ENCODE measurements at regions not wholly inside any gene's neighbourhood (a gene's known extent, or its start where the extent isn't known, plus 50 kb on each side); places are given as distances from the start of the nearest gene placed in this dataset.
"Not testable (repeated sequence)": the region's sequence is repeated elsewhere in the genome, so short reads cannot be mapped to it uniquely, and the experiment has no call there.

DNA sequence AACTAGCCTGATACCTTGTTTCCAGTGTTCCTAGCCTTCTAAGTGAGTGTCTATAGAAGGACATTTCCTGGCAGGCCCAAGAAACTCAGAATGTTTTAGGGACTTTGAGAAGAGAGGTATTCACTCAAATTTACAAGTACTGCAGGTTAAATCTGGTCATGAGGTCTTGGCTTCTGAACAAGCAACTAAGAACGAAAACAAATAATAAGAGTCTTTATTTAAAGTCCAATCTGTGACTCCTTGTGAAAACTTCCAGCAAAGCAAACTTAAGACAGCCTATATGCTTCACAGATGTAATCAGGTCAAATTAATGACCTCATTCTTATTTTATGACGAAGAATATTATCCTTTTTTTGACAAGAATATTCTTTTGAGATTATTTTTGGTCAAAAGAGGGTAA lies 79.4 kb upstream of the PRSS16 start:
- Histone ChIP-seq H3K79me2 (no peaks in the 10 kb centered on the region), H3K27ac (no peak overlapping the region), H3K4me3 (ENCODE audit: low read depth, low read length) (no peak overlapping the region), H3K9ac (no peak overlapping the region), H3K9me3 (ENCODE audit: control insufficient read depth, low read length) (no peaks in the 10 kb centered on the region), H3K4me2 (ENCODE audit: low read length) (no peak overlapping the region), H2AFZ (no peak overlapping the region), H3K27me3 (ENCODE audit: control insufficient read depth, insufficient read depth, low read length) (no peaks in the 10 kb centered on the region), H3K36me3 (ENCODE audit: control insufficient read depth, insufficient read depth, low read length) (no peaks in the 10 kb centered on the region), H3K4me1 (no peaks in the 10 kb centered on the region)
- TF ChIP-seq, protein P1, sequence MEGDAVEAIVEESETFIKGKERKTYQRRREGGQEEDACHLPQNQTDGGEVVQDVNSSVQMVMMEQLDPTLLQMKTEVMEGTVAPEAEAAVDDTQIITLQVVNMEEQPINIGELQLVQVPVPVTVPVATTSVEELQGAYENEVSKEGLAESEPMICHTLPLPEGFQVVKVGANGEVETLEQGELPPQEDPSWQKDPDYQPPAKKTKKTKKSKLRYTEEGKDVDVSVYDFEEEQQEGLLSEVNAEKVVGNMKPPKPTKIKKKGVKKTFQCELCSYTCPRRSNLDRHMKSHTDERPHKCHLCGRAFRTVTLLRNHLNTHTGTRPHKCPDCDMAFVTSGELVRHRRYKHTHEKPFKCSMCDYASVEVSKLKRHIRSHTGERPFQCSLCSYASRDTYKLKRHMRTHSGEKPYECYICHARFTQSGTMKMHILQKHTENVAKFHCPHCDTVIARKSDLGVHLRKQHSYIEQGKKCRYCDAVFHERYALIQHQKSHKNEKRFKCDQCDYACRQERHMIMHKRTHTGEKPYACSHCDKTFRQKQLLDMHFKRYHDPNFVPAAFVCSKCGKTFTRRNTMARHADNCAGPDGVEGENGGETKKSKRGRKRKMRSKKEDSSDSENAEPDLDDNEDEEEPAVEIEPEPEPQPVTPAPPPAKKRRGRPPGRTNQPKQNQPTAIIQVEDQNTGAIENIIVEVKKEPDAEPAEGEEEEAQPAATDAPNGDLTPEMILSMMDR (IDR thresholded peaks at IDR 0.05): no peak

DNA sequence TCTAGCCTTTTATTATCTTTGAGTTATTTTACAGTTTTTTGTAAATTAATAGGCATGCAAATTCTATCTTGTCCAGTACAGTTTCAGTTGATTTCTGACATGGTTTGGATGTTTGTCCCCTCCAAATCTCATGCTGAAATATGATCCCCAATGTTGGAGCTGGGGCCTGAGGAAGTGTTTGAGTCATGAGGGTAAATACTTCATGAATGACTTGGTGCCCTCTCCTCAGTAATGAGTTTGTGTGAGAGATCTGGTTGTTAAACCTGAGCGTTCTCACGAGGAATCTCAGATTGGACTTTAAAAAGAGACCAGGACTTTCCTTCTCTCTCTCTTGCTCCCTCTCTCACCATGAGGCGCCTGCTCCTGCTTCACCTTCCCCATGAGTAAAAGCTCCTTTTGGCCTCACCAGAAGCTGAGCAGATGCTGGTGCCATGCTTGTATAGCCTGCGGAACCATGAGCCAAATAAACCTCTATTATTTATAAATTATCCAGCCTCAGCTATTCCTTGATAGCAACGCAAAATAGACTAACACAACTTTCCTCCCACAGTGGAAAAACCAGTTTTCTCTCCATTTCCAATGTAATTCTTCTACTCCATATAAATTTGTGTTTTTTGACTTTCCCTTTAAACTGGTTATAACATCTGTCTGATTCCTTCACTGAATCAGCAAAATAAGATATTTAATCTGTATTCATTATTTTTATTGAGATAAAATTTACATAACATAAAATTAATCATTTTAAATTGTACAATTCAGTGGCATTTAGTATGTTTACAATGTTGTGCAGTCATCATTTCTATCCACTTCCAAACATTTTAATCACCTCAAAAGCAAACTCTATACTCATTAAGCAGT lies 78.7 kb upstream of the PRSS16 start:
- TF ChIP-seq, protein P1 (IDR thresholded peaks at IDR 0.05): no peak
- Histone ChIP-seq H3K9me3 (ENCODE audit: control insufficient read depth, low read length) (no peaks in the 10 kb centered on the region), H2AFZ (no peak overlapping the region), H3K27ac (no peak overlapping the region), H3K4me3 (ENCODE audit: low read depth, low read length) (no peak overlapping the region), H3K4me1 (no peaks in the 10 kb centered on the region), H3K4me2 (ENCODE audit: low read length) (no peak overlapping the region), H3K9ac (no peak overlapping the region), H3K79me2 (no peaks in the 10 kb centered on the region), H3K36me3 (ENCODE audit: control insufficient read depth, insufficient read depth, low read length) (no peaks in the 10 kb centered on the region), H3K27me3 (ENCODE audit: control insufficient read depth, insufficient read depth, low read length) (no peaks in the 10 kb centered on the region)

DNA sequence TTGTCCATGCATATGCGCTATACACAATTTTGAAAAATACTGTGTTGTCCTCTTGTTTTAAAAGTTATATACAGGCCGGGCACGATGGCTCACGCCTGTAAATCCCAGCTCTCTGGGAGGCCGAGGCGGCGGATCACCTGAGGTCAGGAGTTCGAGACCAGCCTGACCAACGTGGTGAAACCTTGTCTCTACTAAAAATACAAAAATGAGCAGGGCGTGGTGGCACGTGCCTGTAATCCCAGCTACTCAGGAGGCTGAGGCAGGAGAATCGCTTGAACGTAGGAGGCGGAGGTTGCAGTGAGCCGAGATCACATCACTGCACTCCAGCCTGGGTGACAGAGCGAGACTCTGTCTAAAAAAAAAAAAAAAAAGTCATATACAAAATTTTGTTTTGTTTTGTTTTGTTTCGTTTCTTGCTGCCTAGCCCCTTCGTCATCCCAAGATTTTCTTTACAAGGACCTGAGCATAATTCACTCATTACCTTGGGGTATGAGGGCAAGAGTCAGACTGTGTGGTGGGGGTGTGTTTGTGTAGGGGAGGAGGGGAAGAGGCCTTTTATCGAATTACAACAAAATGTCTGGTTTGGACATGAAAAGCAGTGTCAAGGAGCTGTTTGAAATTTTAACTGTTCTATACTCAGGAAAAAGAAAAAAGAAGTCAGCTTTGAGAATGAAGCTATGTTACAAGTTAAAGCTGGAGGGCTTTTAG lies 74.8 kb upstream of the PRSS16 start:
- H3K4me2 ChIP-seq (ENCODE audit: low read length); H2AFZ ChIP-seq; H3K4me1 ChIP-seq; H3K4me3 ChIP-seq (ENCODE audit: low read depth, low read length); H3K79me2 ChIP-seq; H3K27ac ChIP-seq; H3K9me3 ChIP-seq (ENCODE audit: control insufficient read depth, low read length); H3K27me3 ChIP-seq (ENCODE audit: control insufficient read depth, insufficient read depth, low read length); H3K36me3 ChIP-seq (ENCODE audit: control insufficient read depth, insufficient read depth, low read length); H3K9ac ChIP-seq: not testable (repeated sequence)

DNA sequence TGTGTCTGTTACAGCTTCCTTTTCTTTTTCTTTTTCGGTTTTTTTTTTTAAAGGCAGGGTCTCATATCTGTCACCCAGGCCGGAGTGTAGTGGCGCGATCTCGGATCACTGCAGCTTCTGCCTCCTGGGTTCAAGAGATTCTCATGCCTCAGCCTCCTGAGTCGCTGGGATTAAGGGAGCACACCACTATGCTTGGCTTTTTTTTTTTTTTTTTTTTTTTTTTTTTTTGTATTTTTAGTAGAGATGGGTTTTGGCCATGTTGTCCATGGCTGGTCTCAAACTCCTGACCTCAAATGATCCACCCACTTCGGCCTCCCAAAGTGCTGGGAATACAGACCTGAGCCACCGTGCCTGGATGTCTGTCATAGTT lies 74.3 kb upstream of the PRSS16 start:
- H3K4me3 ChIP-seq (ENCODE audit: low read depth, low read length); H3K36me3 ChIP-seq (ENCODE audit: control insufficient read depth, insufficient read depth, low read length); H3K9ac ChIP-seq; H3K27me3 ChIP-seq (ENCODE audit: control insufficient read depth, insufficient read depth, low read length); H3K4me1 ChIP-seq; H3K4me2 ChIP-seq (ENCODE audit: low read length); H3K27ac ChIP-seq; H3K79me2 ChIP-seq; H2AFZ ChIP-seq; H3K9me3 ChIP-seq (ENCODE audit: control insufficient read depth, low read length): not testable (repeated sequence)

DNA sequence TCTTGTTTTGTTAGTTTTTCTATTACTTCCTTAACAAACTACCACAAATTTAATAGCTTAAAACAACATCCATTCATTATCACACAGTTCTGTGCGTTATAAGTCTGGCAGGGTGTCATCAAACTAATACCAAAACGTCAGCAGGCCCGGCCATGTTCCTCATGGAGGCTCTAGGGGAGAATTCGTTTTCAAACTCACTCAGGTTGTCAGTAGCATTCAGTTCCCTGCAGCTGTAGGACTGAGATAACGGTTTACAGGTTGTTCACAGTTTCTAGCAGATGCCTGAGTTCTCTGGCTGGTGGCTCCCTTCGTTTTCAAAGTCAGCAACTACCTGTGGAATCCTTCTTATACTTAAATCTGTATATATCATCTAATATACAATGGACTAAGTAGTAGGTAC lies 72.5 kb upstream of the PRSS16 start:
- no peaks in the 10 kb centered on the region for H3K79me2 ChIP-seq
- H2AFZ ChIP-seq: no peak overlapping the region
- no peak overlapping the region for H3K9ac ChIP-seq
- TF ChIP-seq, protein P1 (IDR thresholded peaks at IDR 0.05): no peak
- H3K27me3 ChIP-seq (ENCODE audit: control insufficient read depth, insufficient read depth, low read length): no peaks in the 10 kb centered on the region
- H3K36me3 ChIP-seq (ENCODE audit: control insufficient read depth, insufficient read depth, low read length): no peaks in the 10 kb centered on the region
- no peak overlapping the region for H3K4me3 ChIP-seq (ENCODE audit: low read depth, low read length)
- H3K4me1 ChIP-seq: no peaks in the 10 kb centered on the region
- H3K27ac ChIP-seq: no peak overlapping the region
- no peak overlapping the region for H3K4me2 ChIP-seq (ENCODE audit: low read length)
- H3K9me3 ChIP-seq (ENCODE audit: control insufficient read depth, low read length): no peaks in the 10 kb centered on the region

Data from parathyroid adenoma (tissue), 2 donors.